Sciatic nerve (tissue), 2 donors: ENCODE measurements at regions not wholly inside any gene's neighbourhood (a gene's known extent, or its start where the extent isn't known, plus 50 kb on each side); places are given as distances from the start of the nearest gene placed in this dataset.

Experiments
- ATAC-seq: fragments of 200-7000 bp; cut with Tn5 transposase; one replicate; pipeline ENCODE4 v1.9.1; 2020; ENCODE audit warnings: mild to moderate bottlenecking, moderate library complexity
- DNase-seq: peaks from one replicate; pipeline ENCODE4 v3.0.0-alpha.2; 2020; ENCODE audit warnings: low spot score
- intact Hi-C: fragments of 100-400 bp; cut with DNase I; formaldehyde crosslinking; loops from one replicate; pipeline ENCODE4 v1.14.2; 2022
- donor health status: DM: no; HTN: no; CAD: no.
- donor health status: DM: no; HTN: no; CAD: no.

DNA sequence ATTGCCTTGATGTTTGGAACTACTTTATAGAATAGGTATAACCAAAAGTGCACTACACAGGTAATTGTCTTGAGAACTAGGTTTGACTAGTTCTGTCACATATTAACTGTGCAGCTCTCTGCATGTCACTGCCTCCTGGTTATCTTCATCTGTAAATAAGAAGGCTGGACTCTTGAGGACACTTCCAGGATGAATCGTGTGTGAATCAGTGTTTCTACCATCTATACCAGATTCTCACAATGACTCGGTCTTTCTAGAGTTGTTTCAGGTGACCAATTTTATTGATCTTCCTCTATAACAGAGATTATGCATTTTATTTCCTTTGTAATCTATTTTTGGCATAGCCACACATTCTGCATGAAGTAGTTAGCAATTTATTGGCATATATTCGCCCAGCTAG, 1181.0 kb upstream of the TENM4 start:
- intact Hi-C loops: no loop called here
- DNase-seq: no peak
- ATAC-seq: no peak

- intact Hi-C loops: no loop called here
- no peak for ATAC-seq
- DNase-seq: no peak
These were observed 1180.0 kb upstream of the TENM4 start for GRCh38 chr11:80620867-80621266.

- DNase-seq (no peak), ATAC-seq (no peak)
- intact Hi-C loops: no loop called here
These were observed 1176.3 kb upstream of the TENM4 start for GRCh38 chr11:80617156-80617555.

GRCh38 chr11:80616070-80616800, 1175.4 kb upstream of the TENM4 start:
- ATAC-seq: no peak
- intact Hi-C loops: no loop called here
- DNase-seq: no peak

- no peak for ATAC-seq
- DNase-seq: no peak
- intact Hi-C loops: no loop called here
These were observed 1172.8 kb upstream of the TENM4 start for GRCh38 chr11:80613655-80614054.

DNA sequence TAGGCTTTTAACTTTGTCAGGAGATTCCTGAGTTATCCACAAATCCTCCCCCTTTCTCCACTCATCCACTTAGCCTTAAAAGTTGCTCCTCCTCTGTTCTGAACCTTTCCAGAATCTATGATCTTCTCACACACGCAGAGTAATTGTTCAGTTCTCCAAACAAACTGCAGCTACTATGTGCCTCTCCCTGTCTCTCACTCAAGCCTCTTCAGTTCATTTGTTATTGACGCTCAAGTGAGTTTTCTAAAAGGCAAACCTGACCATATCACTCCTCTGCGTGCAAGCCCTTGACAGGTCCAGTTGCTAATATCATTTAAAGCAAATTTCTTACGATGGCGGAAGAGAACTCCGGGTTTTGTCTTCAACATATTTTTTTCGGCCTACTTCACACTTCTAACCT, 1169.7 kb upstream of the TENM4 start:
- intact Hi-C loops: no loop called here
- no peak for ATAC-seq

GRCh38 chr11:80603472-80603871, 1162.6 kb upstream of the TENM4 start:
- ATAC-seq (no peak), DNase-seq (no peak)
- intact Hi-C loops: no loop called here

More for the DNA sequence above, 1169.7 kb upstream of the TENM4 start:
- DNase-seq: no peak

DNA sequence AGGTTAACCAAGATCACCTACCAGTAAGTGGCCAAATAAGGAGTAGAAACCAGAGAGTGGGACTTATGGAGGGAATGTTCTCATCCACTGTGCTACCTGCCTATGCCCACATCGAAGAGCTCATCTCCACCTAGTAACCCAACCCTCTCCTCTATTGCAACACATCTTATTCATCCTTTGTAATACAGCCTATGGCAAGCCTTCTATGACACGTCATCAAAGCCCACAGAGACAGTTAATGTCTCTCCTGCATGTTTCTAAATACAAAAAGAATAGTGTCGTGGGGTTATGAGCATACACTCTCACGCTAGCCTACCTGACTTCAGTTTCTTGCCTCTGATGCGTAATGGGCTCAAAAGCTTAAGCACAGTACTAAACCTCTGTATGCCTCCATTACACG, 1158.1 kb upstream of the TENM4 start:
- intact Hi-C loops: no loop called here
- no peak for ATAC-seq
- DNase-seq: no peak

GRCh38 chr11:80596291-80596810, 1155.5 kb upstream of the TENM4 start:
- intact Hi-C loops: no loop called here
- ATAC-seq: no peak
- DNase-seq: no peak

GRCh38 chr11:80595011-80595410, 1154.2 kb upstream of the TENM4 start:
- no peak for DNase-seq
- ATAC-seq: no peak
- intact Hi-C loops: no loop called here

GRCh38 chr11:80593648-80594374, 1153.0 kb upstream of the TENM4 start:
- ATAC-seq (no peak), DNase-seq (no peak)
- intact Hi-C loops: no loop called here

DNA sequence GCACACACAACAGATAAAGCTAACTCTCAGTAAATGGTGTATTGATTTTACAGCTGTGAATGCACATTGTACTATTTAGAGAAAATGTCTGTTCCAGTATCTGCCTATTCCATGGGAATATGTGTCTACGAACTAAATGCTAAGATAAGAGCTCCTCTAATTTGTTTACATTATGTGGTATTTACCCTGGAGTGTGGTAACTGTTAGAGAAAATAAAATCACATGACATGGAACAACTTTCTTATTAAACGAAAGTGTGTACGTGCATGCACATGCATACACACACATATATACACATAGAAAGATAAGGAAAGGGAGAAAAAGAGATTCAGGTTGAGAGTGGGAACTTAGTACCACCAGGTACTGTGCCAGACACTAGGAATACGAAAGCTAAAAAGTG, 1151.7 kb upstream of the TENM4 start:
- DNase-seq (no peak), ATAC-seq (no peak)
- intact Hi-C loops: no loop called here

DNA sequence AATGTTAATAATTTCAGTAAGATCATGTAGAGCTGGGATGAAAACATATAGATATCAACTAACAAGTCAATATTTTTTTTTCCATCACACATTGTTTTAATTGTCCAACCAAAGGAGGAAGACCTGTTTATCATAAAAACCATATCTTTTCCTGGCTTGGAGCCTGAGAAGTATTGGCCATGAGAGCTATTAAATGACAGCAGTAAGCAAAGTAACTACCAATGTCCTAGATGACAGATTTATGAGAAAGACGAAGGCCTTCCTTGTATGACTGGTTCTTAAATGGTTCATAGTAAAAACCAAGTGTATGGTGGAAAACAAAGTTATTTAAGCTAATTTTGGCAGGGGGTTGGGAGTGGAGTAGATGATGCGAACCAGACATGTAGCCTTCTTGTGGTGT, 1147.1 kb upstream of the TENM4 start:
- intact Hi-C loops: no loop called here
- DNase-seq (no peak), ATAC-seq (no peak)

- intact Hi-C loops: no loop called here
- no peak for ATAC-seq
- no peak for DNase-seq
These were observed 1145.6 kb upstream of the TENM4 start for GRCh38 chr11:80586464-80586863.

- ATAC-seq: no peak
- DNase-seq: no peak
- intact Hi-C loops: no loop called here
These were observed 1143.8 kb upstream of the TENM4 start for GRCh38 chr11:80584661-80585060.

GRCh38 chr11:80569832-80570231, 1129.0 kb upstream of the TENM4 start:
- intact Hi-C loops: no loop called here
- DNase-seq (no peak), ATAC-seq (no peak)

DNA sequence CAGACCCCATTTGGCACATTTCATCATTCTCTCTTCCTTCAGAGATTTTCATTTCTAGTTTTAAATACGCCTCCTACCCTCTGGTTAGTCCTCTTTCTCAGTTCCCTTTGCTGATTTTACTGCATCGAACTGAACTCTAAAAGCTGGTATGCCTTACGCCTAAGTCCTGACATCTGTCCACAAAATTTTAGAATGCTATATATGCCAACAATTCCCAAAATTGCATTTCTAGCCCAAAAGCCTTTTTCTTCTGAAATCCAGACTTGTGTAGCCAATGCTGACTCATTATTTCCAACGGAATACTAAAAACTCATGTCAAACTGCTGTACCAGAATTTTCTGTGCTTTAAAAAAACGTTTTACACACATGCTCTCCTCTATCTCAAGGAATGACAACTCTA, 1124.4 kb upstream of the TENM4 start:
- ATAC-seq: no peak
- intact Hi-C loops: no loop called here
- DNase-seq: no peak

DNA sequence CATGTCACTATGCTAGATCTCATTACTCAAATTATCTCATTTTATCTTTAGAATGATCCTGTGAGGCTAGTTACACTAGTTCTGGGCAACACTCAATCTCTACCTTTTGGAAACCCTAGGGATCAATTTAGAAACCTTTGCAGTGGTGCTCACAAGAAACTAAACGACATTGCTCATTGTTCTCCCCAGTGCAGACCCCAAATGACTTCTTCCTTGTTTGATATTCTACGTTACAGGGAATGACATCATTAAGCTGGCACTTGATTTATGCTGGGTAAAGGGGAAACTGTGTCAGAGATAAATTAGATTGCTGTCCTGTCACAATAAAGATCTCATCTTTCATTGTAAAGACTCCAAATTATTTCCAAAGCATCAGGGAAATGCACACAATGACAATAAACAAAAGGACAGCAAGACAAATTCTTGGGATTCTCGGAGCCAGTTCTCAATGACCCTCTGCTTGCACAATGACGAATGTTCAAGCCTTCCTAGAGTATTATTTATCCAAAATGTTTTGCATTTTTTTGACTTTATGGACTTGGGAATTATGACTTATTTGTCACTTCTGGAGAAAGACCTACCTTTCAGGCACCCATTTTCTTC, 1121.8 kb upstream of the TENM4 start:
- ATAC-seq (no peak), DNase-seq (no peak)
- intact Hi-C loops: no loop called here

DNA sequence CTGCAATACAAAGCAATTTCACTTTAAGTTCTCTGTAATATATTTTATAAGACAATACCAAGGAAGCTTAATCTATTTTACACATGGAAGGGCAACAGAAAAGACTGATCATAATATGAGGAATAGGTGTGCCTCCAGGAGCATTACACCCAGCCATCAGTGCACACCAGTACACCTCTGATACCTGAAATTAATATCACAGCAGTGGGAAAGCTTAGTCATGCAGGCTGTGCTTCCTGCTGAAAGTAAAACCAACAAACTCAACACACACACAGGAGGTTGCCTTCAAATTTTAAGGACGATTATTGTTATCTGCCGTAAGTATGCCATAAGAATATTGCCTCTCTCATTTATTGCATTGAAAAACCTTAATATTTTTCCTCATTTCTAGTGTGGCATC, 1119.1 kb upstream of the TENM4 start:
- intact Hi-C loops: no loop called here
- ATAC-seq: no peak
- no peak for DNase-seq

DNA sequence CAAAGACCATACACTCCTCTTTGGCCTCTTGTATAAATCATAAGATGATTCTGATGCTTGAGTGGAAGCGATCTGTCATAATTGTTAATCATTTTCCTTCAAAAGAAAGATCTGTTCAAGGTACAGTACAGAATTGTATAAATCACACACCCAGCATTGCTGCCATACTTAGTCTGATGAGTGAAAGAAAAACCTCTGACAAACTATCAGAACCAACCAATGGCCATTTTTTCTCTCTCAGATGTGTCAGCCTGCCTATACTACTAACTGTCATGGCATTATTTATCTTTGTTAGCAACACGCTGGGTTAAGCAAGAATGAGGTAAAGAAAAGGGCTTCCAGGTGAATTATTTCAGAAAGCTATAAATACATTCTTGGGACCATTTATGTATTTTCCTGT, 1112.7 kb upstream of the TENM4 start:
- intact Hi-C loops: no loop called here
- ATAC-seq (no peak), DNase-seq (no peak)
